GM23338 (cell line): ENCODE measurements at regions not wholly inside any gene's neighbourhood (a gene's known extent, or its start where the extent isn't known, plus 50 kb on each side); places are given as distances from the start of the nearest gene placed in this dataset.

Experiments
- POLR2AphosphoS5 ChIP-seq: IDR thresholded peaks from 2 replicates; pipeline ENCODE4 v1.6.1; 2016; ENCODE audit warnings: antibody characterized with exemption, low read depth
- TF ChIP-seq, protein P1 (sequence below), 2 experiments: fragments of 200-600 bp in 1 of 2; sonication (generic) in 1 of 2; conservative IDR thresholded peaks; 2 replicates each; pipeline versions ENCODE4 v1.5.1 to v1.6.1; 2016 to 2017; ENCODE audit warnings: antibody characterized with exemption in 2 of 2, low read depth in 2 of 2, mild to moderate bottlenecking in 2 of 2, moderate library complexity in 1 of 2

DNA sequence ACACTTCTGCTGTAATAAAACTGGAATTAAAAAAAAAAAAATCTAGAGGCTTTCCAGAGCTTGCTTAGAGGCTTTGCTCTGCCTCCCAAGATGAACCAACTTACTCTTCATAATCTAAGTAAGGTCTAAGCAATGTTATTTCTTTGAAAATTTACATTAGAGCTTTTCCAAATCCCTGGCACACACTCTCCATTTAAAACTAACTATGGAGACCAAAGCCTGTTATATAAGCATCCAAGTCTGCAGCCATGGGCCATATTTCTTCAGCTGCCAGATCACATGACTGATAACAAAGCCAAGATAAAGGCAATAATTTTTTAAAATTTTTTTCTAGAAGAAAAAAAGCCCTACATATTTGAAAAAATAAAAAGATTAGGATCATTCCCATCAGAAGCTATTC is 55.0 kb upstream of the ARHGEF3 start:
- TF ChIP-seq, protein P1, sequence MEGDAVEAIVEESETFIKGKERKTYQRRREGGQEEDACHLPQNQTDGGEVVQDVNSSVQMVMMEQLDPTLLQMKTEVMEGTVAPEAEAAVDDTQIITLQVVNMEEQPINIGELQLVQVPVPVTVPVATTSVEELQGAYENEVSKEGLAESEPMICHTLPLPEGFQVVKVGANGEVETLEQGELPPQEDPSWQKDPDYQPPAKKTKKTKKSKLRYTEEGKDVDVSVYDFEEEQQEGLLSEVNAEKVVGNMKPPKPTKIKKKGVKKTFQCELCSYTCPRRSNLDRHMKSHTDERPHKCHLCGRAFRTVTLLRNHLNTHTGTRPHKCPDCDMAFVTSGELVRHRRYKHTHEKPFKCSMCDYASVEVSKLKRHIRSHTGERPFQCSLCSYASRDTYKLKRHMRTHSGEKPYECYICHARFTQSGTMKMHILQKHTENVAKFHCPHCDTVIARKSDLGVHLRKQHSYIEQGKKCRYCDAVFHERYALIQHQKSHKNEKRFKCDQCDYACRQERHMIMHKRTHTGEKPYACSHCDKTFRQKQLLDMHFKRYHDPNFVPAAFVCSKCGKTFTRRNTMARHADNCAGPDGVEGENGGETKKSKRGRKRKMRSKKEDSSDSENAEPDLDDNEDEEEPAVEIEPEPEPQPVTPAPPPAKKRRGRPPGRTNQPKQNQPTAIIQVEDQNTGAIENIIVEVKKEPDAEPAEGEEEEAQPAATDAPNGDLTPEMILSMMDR (conservative IDR thresholded peaks at IDR 0.05; ENCODE audit: low read depth in 2 of 2), result no peak
- no peak for TF ChIP-seq POLR2AphosphoS5
